ENCODE measurements at regions not wholly inside any gene's neighbourhood (a gene's known extent, or its start where the extent isn't known, plus 50 kb on each side); places are given as distances from the start of the nearest gene placed in this dataset.

- no peak overlapping the region for H3K4me3 Mint-ChIP-seq
- peaks cover 2% of the 10 kb centered on the region for H3K36me3 Mint-ChIP-seq
- TF ChIP-seq CTCF (IDR thresholded peaks at IDR 0.05; ENCODE audit: unreplicated experiment) = no peak
- no peak for DNase-seq (ENCODE audit: low spot score in 2 of 2, unreplicated experiment in 2 of 2)
- H3K4me1 Mint-ChIP-seq = no peaks in the 10 kb centered on the region
- peaks cover 41% of the 10 kb centered on the region for H3K9me3 Mint-ChIP-seq
- no peak overlapping the region for H3K27ac Mint-ChIP-seq
- no peaks in the 10 kb centered on the region for H3K27me3 Mint-ChIP-seq (ENCODE audit: low read depth)
Observed at GRCh38 chr6:156420172-156420993, 356.8 kb upstream of the ARID1B start.

- TF ChIP-seq CTCF (IDR thresholded peaks at IDR 0.05; ENCODE audit: unreplicated experiment) = no peak
- no peak overlapping the region for H3K27ac Mint-ChIP-seq
- peaks cover 2% of the 10 kb centered on the region for H3K36me3 Mint-ChIP-seq
- H3K27me3 Mint-ChIP-seq (ENCODE audit: low read depth) = no peaks in the 10 kb centered on the region
- DNase-seq (ENCODE audit: low spot score in 2 of 2, unreplicated experiment in 2 of 2) = no peak
- peaks cover 38% of the 10 kb centered on the region for H3K9me3 Mint-ChIP-seq
- no peak overlapping the region for H3K4me3 Mint-ChIP-seq
- no peaks in the 10 kb centered on the region for H3K4me1 Mint-ChIP-seq
Observed at GRCh38 chr6:156419594-156419993, 357.6 kb upstream of the ARID1B start.

GRCh38 chr6:156418253-156418652, 358.9 kb upstream of the ARID1B start:
- DNase-seq (ENCODE audit: low spot score in 2 of 2, unreplicated experiment in 2 of 2) = no peak
- Mint-ChIP-seq H3K27ac (no peak overlapping the region), H3K9me3 (peaks cover 29% of the 10 kb centered on the region), H3K36me3 (peaks cover 2% of the 10 kb centered on the region), H3K4me1 (no peaks in the 10 kb centered on the region), H3K27me3 (ENCODE audit: low read depth) (no peaks in the 10 kb centered on the region), H3K4me3 (no peak overlapping the region)
- no peak for TF ChIP-seq CTCF (IDR thresholded peaks at IDR 0.05; ENCODE audit: unreplicated experiment)

- Mint-ChIP-seq H3K9me3 (peaks cover 25% of the 10 kb centered on the region), H3K27ac (no peak overlapping the region), H3K36me3 (peaks cover 2% of the 10 kb centered on the region)
Observed at GRCh38 chr6:156416391-156416790, 360.8 kb upstream of the ARID1B start.

GRCh38 chr6:156413154-156413553, 364.0 kb upstream of the ARID1B start:
- no peak for TF ChIP-seq CTCF (IDR thresholded peaks at IDR 0.05; ENCODE audit: unreplicated experiment)
- no peak overlapping the region for H3K4me3 Mint-ChIP-seq
- no peak for DNase-seq (ENCODE audit: low spot score in 2 of 2, unreplicated experiment in 2 of 2)

More at GRCh38 chr6:156416391-156416790, 360.8 kb upstream of the ARID1B start:
- no peak for DNase-seq (ENCODE audit: low spot score in 2 of 2, unreplicated experiment in 2 of 2)
- TF ChIP-seq CTCF (IDR thresholded peaks at IDR 0.05; ENCODE audit: unreplicated experiment) = no peak
- Mint-ChIP-seq H3K4me1 (no peaks in the 10 kb centered on the region), H3K4me3 (no peak overlapping the region), H3K27me3 (ENCODE audit: low read depth) (no peaks in the 10 kb centered on the region)

More at GRCh38 chr6:156413154-156413553, 364.0 kb upstream of the ARID1B start:
- H3K36me3 Mint-ChIP-seq = no peaks in the 10 kb centered on the region
- H3K9me3 Mint-ChIP-seq = peaks cover 20% of the 10 kb centered on the region
- H3K27ac Mint-ChIP-seq = no peak overlapping the region
- H3K4me1 Mint-ChIP-seq = no peaks in the 10 kb centered on the region
- H3K27me3 Mint-ChIP-seq (ENCODE audit: low read depth) = no peaks in the 10 kb centered on the region

All from mesothelial cell of epicardium (in vitro differentiated cells).